T-cell (primary cell): ENCODE measurements at regions not wholly inside any gene's neighbourhood (a gene's known extent, or its start where the extent isn't known, plus 50 kb on each side); places are given as distances from the start of the nearest gene placed in this dataset.

Experiments
- ATAC-seq, 4 experiments: fragments of 200-7000 bp in 3 of 4; fragments of 150-1000 bp in 1 of 4; cut with Tn5 transposase; replicated peaks in 1 of 4; 1 replicate in 3 of 4; 2 replicates in 1 of 4; pipeline ENCODE4 v1.10.0; 2021; ENCODE audit warnings: moderate library complexity in 3 of 4, mild to moderate bottlenecking in 2 of 4, moderate number of reproducible peaks in 1 of 4
- CTCF ChIA-PET, 2 donors: fragments of 300-600 bp; sonication (Branson Sonifier 250); formaldehyde crosslinking; loops; one replicate each; lab custom pipeline; 2022; ENCODE audit warnings: antibody characterized with exemption in 2 of 2; lab: Charles Lee
- POLR2A ChIA-PET, 2 donors: fragments of 300-600 bp; sonication (Branson Sonifier 250); formaldehyde crosslinking; loops; one replicate each; lab custom pipeline; 2022; ENCODE audit warnings: antibody characterized with exemption in 2 of 2; lab: Charles Lee
- DNase-seq, 35 experiments: peaks; one replicate each; pipeline versions ENCODE4 v3.0.0 to v3.0.0-alpha.2; 2013 to 2023
- H3K27ac ChIP-seq: one replicate; pipeline ENCODE4 v1.5.1; 2013; ENCODE audit warnings: low read length
- H3K27me3 ChIP-seq, 2 experiments: replicated peaks in 1 of 2; 1 replicate in 1 of 2; 2 replicates in 1 of 2; pipeline versions ENCODE4 v1.6.1 to v1.7.0; 2013; ENCODE audit warnings: low read length in 1 of 2, mixed read lengths in 1 of 2; ENCODE audit not compliant: control insufficient read depth in 2 of 2, insufficient read depth in 2 of 2; ENCODE audit errors: extremely low read depth in 1 of 2
- H3K36me3 ChIP-seq, 2 donors: 1 replicate in 1 of 2; 2 replicates in 1 of 2; pipeline versions ENCODE4 v1.6.1 to v1.7.0; 2013; ENCODE audit warnings: low read length in 1 of 2; ENCODE audit not compliant: control insufficient read depth in 2 of 2, insufficient read depth in 1 of 2; ENCODE audit errors: extremely low read depth in 1 of 2
- H3K4me1 ChIP-seq, 2 experiments: 1 replicate in 1 of 2; 2 replicates in 1 of 2; pipeline versions ENCODE4 v1.6.1 to v1.7.0; 2013; ENCODE audit warnings: low read length in 2 of 2, mixed read lengths in 1 of 2; ENCODE audit not compliant: insufficient read depth in 2 of 2, control insufficient read depth in 1 of 2; ENCODE audit errors: extremely low read depth in 1 of 2
- H3K4me3 ChIP-seq, 2 donors: 1 replicate in 1 of 2; 2 replicates in 1 of 2; pipeline versions ENCODE4 v1.5.1 to v1.7.0; 2013; ENCODE audit warnings: mild to moderate bottlenecking in 2 of 2, low read length in 1 of 2, moderate library complexity in 1 of 2; ENCODE audit not compliant: control insufficient read depth in 1 of 2; ENCODE audit errors: extremely low read depth in 1 of 2
- H3K9me3 ChIP-seq: 2 replicates; pipeline ENCODE4 v1.7.0; 2013
- H3K27ac Mint-ChIP-seq, 2 donors: one replicate each; pipeline ENCODE4 v1.8.0; 2020 to 2021; ENCODE audit warnings: mild to moderate bottlenecking in 2 of 2, mixed read lengths in 2 of 2
- H3K27me3 Mint-ChIP-seq, 2 donors: one replicate each; pipeline ENCODE4 v1.8.0; 2021 to 2022; ENCODE audit warnings: mixed read lengths in 2 of 2
- H3K36me3 Mint-ChIP-seq: one replicate; pipeline ENCODE4 v1.8.0; 2021; ENCODE audit warnings: mixed read lengths
- H3K4me1 Mint-ChIP-seq, 3 donors: one replicate each; pipeline ENCODE4 v1.8.0; 2020 to 2022; ENCODE audit warnings: mixed read lengths in 3 of 3, mild to moderate bottlenecking in 1 of 3
- H3K4me3 Mint-ChIP-seq, 3 donors: one replicate each; pipeline ENCODE4 v1.8.0; 2020 to 2022; ENCODE audit warnings: mild to moderate bottlenecking in 3 of 3, mixed read lengths in 3 of 3, moderate library complexity in 3 of 3
- H3K9me3 Mint-ChIP-seq, 3 donors: one replicate each; pipeline ENCODE4 v1.8.0; 2020 to 2022; ENCODE audit warnings: mixed read lengths in 3 of 3
- WGBS: methylation state at CpG from one replicate; pipeline ENCODE4 v1.1.5; 2013; ENCODE audit warnings: missing lambda C conversion rate; ENCODE audit not compliant: insufficient coverage; 5-methylcytosine and 5-hydroxymethylcytosine counted together

GRCh38 chr5:158277276-158277675 lies 418.3 kb upstream of the CLINT1 start:
- POLR2A ChIA-PET = no interaction called here
- Histone ChIP-seq H3K36me3 (peaks cover 0 to 3% of the 10 kb centered on the region in 2 donors), H3K4me1 (no peaks in the 10 kb centered on the region), H3K27ac (no peak overlapping the region), H3K9me3 (no peaks in the 10 kb centered on the region), H3K4me3 (no peak overlapping the region), H3K27me3 (no peaks in the 10 kb centered on the region)
- no peaks in the 10 kb centered on the region for H3K36me3 Mint-ChIP-seq
- H3K4me3 Mint-ChIP-seq = no peak overlapping the region
- no peak for ATAC-seq
- CTCF ChIA-PET = no interaction called here
- H3K4me1 Mint-ChIP-seq = no peaks in the 10 kb centered on the region
- peaks cover 0 to 5% (median 3%) of the 10 kb centered on the region in 3 donors for H3K9me3 Mint-ChIP-seq
- no peak for DNase-seq
- H3K27me3 Mint-ChIP-seq = peaks cover 0 to 4% of the 10 kb centered on the region in 2 donors
- no peak overlapping the region for H3K27ac Mint-ChIP-seq
- no CpG with 5 or more reads among the region's 6 CpGs for WGBS

GRCh38 chr5:158276692-158277091 lies 417.7 kb upstream of the CLINT1 start:
- no peak overlapping the region for H3K4me3 Mint-ChIP-seq
- DNase-seq (no peak), ATAC-seq (no peak)
- no peak overlapping the region for H3K27ac Mint-ChIP-seq
- ChIA-PET POLR2A (no interaction called here), CTCF (no interaction called here)
- no peak overlapping the region for H3K4me3 ChIP-seq
- peaks cover 0 to 4% of the 10 kb centered on the region in 2 donors for H3K27me3 Mint-ChIP-seq
- H3K4me1 Mint-ChIP-seq = no peaks in the 10 kb centered on the region
- peaks cover 0 to 5% (median 3%) of the 10 kb centered on the region in 3 donors for H3K9me3 Mint-ChIP-seq
- no peaks in the 10 kb centered on the region for H3K9me3 ChIP-seq
- H3K4me1 ChIP-seq = no peaks in the 10 kb centered on the region
- no peak overlapping the region for H3K27ac ChIP-seq
- no peaks in the 10 kb centered on the region for H3K27me3 ChIP-seq
- WGBS = 79% methylated on average over 3 of the region's 4 CpGs
- H3K36me3 ChIP-seq = peaks cover 0 to 3% of the 10 kb centered on the region in 2 donors
- no peaks in the 10 kb centered on the region for H3K36me3 Mint-ChIP-seq

- CTCF ChIA-PET = no interaction called here
- no peak overlapping the region for H3K27ac Mint-ChIP-seq
- peaks cover 0 to 4% of the 10 kb centered on the region in 2 donors for H3K27me3 Mint-ChIP-seq
- Histone ChIP-seq H3K4me3 (no peak overlapping the region), H3K36me3 (peaks cover 0 to 3% of the 10 kb centered on the region in 2 donors), H3K9me3 (no peaks in the 10 kb centered on the region), H3K4me1 (no peaks in the 10 kb centered on the region), H3K27ac (no peak overlapping the region), H3K27me3 (no peaks in the 10 kb centered on the region)
- no peak overlapping the region for H3K4me3 Mint-ChIP-seq
- POLR2A ChIA-PET = interaction anchor here in 1 of 2 donors (0.5 kb wide), 1 partner anchor 1512 kb away, joined by 4 read pairs; no protein-coding TSS in a partner anchor
- no peak for ATAC-seq
- WGBS = 78% methylated on average over 5 of the region's 6 CpGs
- DNase-seq = no peak
- H3K4me1 Mint-ChIP-seq = no peaks in the 10 kb centered on the region
- H3K9me3 Mint-ChIP-seq = peaks cover 0 to 5% (median 0%) of the 10 kb centered on the region in 3 donors
- H3K36me3 Mint-ChIP-seq = no peaks in the 10 kb centered on the region
These were observed 416.6 kb upstream of the CLINT1 start for GRCh38 chr5:158275511-158275910.

GRCh38 chr5:158273035-158273434 lies 414.1 kb upstream of the CLINT1 start:
- CTCF ChIA-PET = no interaction called here
- Histone ChIP-seq H3K27ac (no peak overlapping the region), H3K4me3 (no peak overlapping the region), H3K9me3 (no peaks in the 10 kb centered on the region), H3K36me3 (peaks cover 0 to 3% of the 10 kb centered on the region in 2 donors), H3K4me1 (no peaks in the 10 kb centered on the region), H3K27me3 (no peaks in the 10 kb centered on the region)
- H3K27me3 Mint-ChIP-seq = no peaks in the 10 kb centered on the region
- 81% methylated on average over 5 of the region's 6 CpGs for WGBS
- no peaks in the 10 kb centered on the region for H3K4me1 Mint-ChIP-seq
- H3K4me3 Mint-ChIP-seq = no peak overlapping the region
- H3K9me3 Mint-ChIP-seq = peaks cover 0 to 13% (median 0%) of the 10 kb centered on the region in 3 donors
- DNase-seq = no peak
- POLR2A ChIA-PET = no interaction called here
- ATAC-seq = no peak
- H3K36me3 Mint-ChIP-seq = no peaks in the 10 kb centered on the region
- no peak overlapping the region for H3K27ac Mint-ChIP-seq

- DNase-seq = no peak
- Mint-ChIP-seq H3K4me3 (no peak overlapping the region), H3K27me3 (no peaks in the 10 kb centered on the region), H3K9me3 (peaks cover 0 to 13% (median 0%) of the 10 kb centered on the region in 3 donors), H3K4me1 (no peaks in the 10 kb centered on the region), H3K27ac (no peak overlapping the region), H3K36me3 (no peaks in the 10 kb centered on the region)
- ChIA-PET POLR2A (no interaction called here), CTCF (no interaction called here)
- Histone ChIP-seq H3K4me3 (no peak overlapping the region), H3K4me1 (no peaks in the 10 kb centered on the region), H3K9me3 (no peaks in the 10 kb centered on the region), H3K27ac (no peak overlapping the region), H3K36me3 (peaks cover 0 to 3% of the 10 kb centered on the region in 2 donors), H3K27me3 (no peaks in the 10 kb centered on the region)
- 67% methylated on average over 1 of the region's 3 CpGs for WGBS
- ATAC-seq = no peak
These were observed 413.5 kb upstream of the CLINT1 start for GRCh38 chr5:158272409-158272808.

- CTCF ChIA-PET = interaction anchor here in 1 of 2 donors (0.6 kb wide), 1 partner anchor 846 kb away, joined by 4 read pairs; no protein-coding TSS in a partner anchor
- WGBS = no CpG with 5 or more reads among the region's 2 CpGs
- Mint-ChIP-seq H3K9me3 (peaks cover 4 to 17% (median 4%) of the 10 kb centered on the region in 3 donors), H3K27me3 (no peaks in the 10 kb centered on the region), H3K4me3 (no peak overlapping the region), H3K36me3 (no peaks in the 10 kb centered on the region), H3K4me1 (no peaks in the 10 kb centered on the region), H3K27ac (no peak overlapping the region)
- Histone ChIP-seq H3K27me3 (no peaks in the 10 kb centered on the region), H3K9me3 (no peaks in the 10 kb centered on the region), H3K4me3 (no peak overlapping the region), H3K4me1 (no peaks in the 10 kb centered on the region), H3K27ac (no peak overlapping the region), H3K36me3 (no peaks in the 10 kb centered on the region)
- POLR2A ChIA-PET = no interaction called here
- ATAC-seq (no peak), DNase-seq (no peak)
These were observed 412.1 kb upstream of the CLINT1 start for GRCh38 chr5:158270996-158271554.
